Neural progenitor cell (in vitro differentiated cells): ENCODE measurements at regions not wholly inside any gene's neighbourhood (a gene's known extent, or its start where the extent isn't known, plus 50 kb on each side); places are given as distances from the start of the nearest gene placed in this dataset.

Experiments used
- DNase-seq: peaks from one replicate; pipeline ENCODE4 v3.0.0-alpha.2; 2016; ENCODE audit warnings: low spot score
- H2AFZ ChIP-seq: fragments of 200-600 bp; sonication (generic); replicated peaks from 2 replicates; pipeline ENCODE4 v1.6.1; 2016; ENCODE audit warnings: antibody characterized with exemption
- H3F3A ChIP-seq: fragments of 200-600 bp; sonication (generic); 2 replicates; pipeline ENCODE4 v1.6.1; 2016; ENCODE audit warnings: antibody characterized with exemption, low read depth
- H3K27ac ChIP-seq: fragments of 200-600 bp; sonication (generic); 2 replicates; pipeline ENCODE4 v1.5.1; 2016; ENCODE audit warnings: mild to moderate bottlenecking
- H3K27me3 ChIP-seq: fragments of 200-600 bp; sonication (generic); 2 replicates; pipeline ENCODE4 v1.6.1; 2016; ENCODE audit warnings: mild to moderate bottlenecking, moderate library complexity
- H3K36me3 ChIP-seq: fragments of 200-600 bp; sonication (generic); 2 replicates; pipeline ENCODE4 v1.5.1; 2016
- H3K4me1 ChIP-seq: fragments of 200-600 bp; sonication (generic); 2 replicates; pipeline ENCODE4 v1.6.1; 2016; ENCODE audit warnings: mixed run types
- H3K4me2 ChIP-seq: fragments of 200-600 bp; sonication (generic); 2 replicates; pipeline ENCODE4 v1.6.1; 2016
- H3K4me3 ChIP-seq: fragments of 200-600 bp; sonication (generic); 2 replicates; pipeline ENCODE4 v1.5.1; 2016
- H3K79me2 ChIP-seq: fragments of 200-600 bp; sonication (generic); 2 replicates; pipeline ENCODE4 v1.6.1; 2016; ENCODE audit warnings: low read depth
- H3K9ac ChIP-seq: fragments of 200-600 bp; sonication (generic); 2 replicates; pipeline ENCODE4 v1.6.1; 2016
- H3K9me3 ChIP-seq: fragments of 200-600 bp; sonication (generic); 2 replicates; pipeline ENCODE4 v1.5.1; 2016; ENCODE audit warnings: low read depth
- H4K20me1 ChIP-seq: fragments of 200-600 bp; sonication (generic); 2 replicates; pipeline ENCODE4 v1.6.1; 2016; ENCODE audit warnings: low read depth
- H3K27ac Mint-ChIP-seq: 3 replicates; pipeline ENCODE4 v1.8.0; 2021; ENCODE audit warnings: mixed read lengths
- H3K27me3 Mint-ChIP-seq: 2 replicates; pipeline ENCODE4 v1.8.0; 2022; ENCODE audit warnings: low read depth, mild to moderate bottlenecking, inconsistent platforms, moderate library complexity, mixed read lengths; ENCODE audit not compliant: insufficient read depth
- H3K36me3 Mint-ChIP-seq: 3 replicates; pipeline ENCODE4 v1.8.0; 2021; ENCODE audit warnings: mixed read lengths
- H3K4me1 Mint-ChIP-seq: 3 replicates; pipeline ENCODE4 v1.8.0; 2021; ENCODE audit warnings: mixed read lengths
- H3K4me3 Mint-ChIP-seq: 3 replicates; pipeline ENCODE4 v1.8.0; 2021; ENCODE audit warnings: mild to moderate bottlenecking, moderate library complexity, mixed read lengths
- H3K9me3 Mint-ChIP-seq: 3 replicates; pipeline ENCODE4 v1.8.0; 2020; ENCODE audit warnings: mixed read lengths
- CTCF ChIP-seq: fragments of 200-600 bp; sonication (generic); IDR thresholded peaks from 2 replicates; pipeline ENCODE4 v1.5.1; 2017; ENCODE audit warnings: antibody characterized with exemption, mild to moderate bottlenecking
- EZH2 ChIP-seq: fragments of 200-600 bp; sonication (generic); IDR thresholded peaks from 2 replicates; pipeline ENCODE4 v1.6.1; 2017; ENCODE audit warnings: antibody characterized with exemption, mild to moderate bottlenecking, moderate library complexity
- EZH2phosphoT487 ChIP-seq: fragments of 200-600 bp; sonication (generic); IDR thresholded peaks from 2 replicates; pipeline ENCODE4 v1.6.1; 2017; ENCODE audit warnings: antibody characterized with exemption

- H2AFZ ChIP-seq: peak overlapping the region; percentile 53
- H3K4me3 ChIP-seq: no peak overlapping the region
Measured at GRCh38 chr16:73390936-73391335, 343.0 kb upstream of the ZFHX3 start.

DNA sequence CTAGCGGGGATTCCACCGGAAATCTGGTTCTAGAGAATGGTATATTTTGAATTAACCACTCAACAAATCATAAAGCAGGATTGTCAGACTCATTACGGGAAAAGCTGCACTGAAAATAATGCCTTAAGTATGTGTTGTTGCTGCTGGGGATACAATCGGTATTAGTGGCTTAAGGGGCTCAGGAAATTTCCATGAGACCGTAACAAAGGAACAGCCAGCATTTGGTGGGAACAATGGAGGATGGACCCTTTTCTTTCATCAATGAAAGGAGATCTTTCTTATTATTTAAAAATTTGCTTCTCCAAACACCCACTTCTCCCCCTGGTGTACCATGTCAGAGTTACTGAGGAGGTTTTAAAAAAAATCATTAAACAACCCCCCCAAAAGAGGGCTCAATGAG lies 342.6 kb upstream of the ZFHX3 start:
- H3K27ac ChIP-seq: no peak overlapping the region
- Mint-ChIP-seq H3K4me3 (no peak overlapping the region), H3K4me1 (peaks cover 12% of the 10 kb centered on the region), H3K27me3 (peaks cover 2% of the 10 kb centered on the region), H3K36me3 (no peaks in the 10 kb centered on the region), H3K9me3 (peaks cover 2% of the 10 kb centered on the region), H3K27ac (no peak overlapping the region)
- H4K20me1 ChIP-seq: no peaks in the 10 kb centered on the region
- H3F3A ChIP-seq: no peaks in the 10 kb centered on the region
- H3K27me3 ChIP-seq: no peaks in the 10 kb centered on the region
- H2AFZ ChIP-seq: peak overlapping the region; percentile 53
- peak; percentile 60 for DNase-seq
- no peak overlapping the region for H3K4me2 ChIP-seq
- H3K36me3 ChIP-seq: no peaks in the 10 kb centered on the region
- peaks cover 4% of the 10 kb centered on the region for H3K4me1 ChIP-seq
- no peaks in the 10 kb centered on the region for H3K9me3 ChIP-seq
- TF ChIP-seq CTCF (no peak), EZH2 (no peak), EZH2phosphoT487 (no peak)
- no peak overlapping the region for H3K9ac ChIP-seq
- no peaks in the 10 kb centered on the region for H3K79me2 ChIP-seq
- H3K4me3 ChIP-seq: no peak overlapping the region

More at GRCh38 chr16:73390936-73391335, 343.0 kb upstream of the ZFHX3 start:
- Mint-ChIP-seq H3K27ac (no peak overlapping the region), H3K36me3 (no peaks in the 10 kb centered on the region), H3K4me1 (peaks cover 12% of the 10 kb centered on the region), H3K9me3 (peaks cover 2% of the 10 kb centered on the region), H3K4me3 (no peak overlapping the region), H3K27me3 (peaks cover 2% of the 10 kb centered on the region)
- no peak overlapping the region for H3K27ac ChIP-seq
- H3K4me2 ChIP-seq: no peak overlapping the region
- no peaks in the 10 kb centered on the region for H3K9me3 ChIP-seq
- no peaks in the 10 kb centered on the region for H3K36me3 ChIP-seq
- H3K9ac ChIP-seq: no peak overlapping the region
- no peak for TF ChIP-seq EZH2
- TF ChIP-seq CTCF: no peak
- H3K79me2 ChIP-seq: no peaks in the 10 kb centered on the region
- H3K27me3 ChIP-seq: no peaks in the 10 kb centered on the region
- H4K20me1 ChIP-seq: no peaks in the 10 kb centered on the region
- no peaks in the 10 kb centered on the region for H3F3A ChIP-seq
- DNase-seq: no peak
- H3K4me1 ChIP-seq: peaks cover 4% of the 10 kb centered on the region

DNA sequence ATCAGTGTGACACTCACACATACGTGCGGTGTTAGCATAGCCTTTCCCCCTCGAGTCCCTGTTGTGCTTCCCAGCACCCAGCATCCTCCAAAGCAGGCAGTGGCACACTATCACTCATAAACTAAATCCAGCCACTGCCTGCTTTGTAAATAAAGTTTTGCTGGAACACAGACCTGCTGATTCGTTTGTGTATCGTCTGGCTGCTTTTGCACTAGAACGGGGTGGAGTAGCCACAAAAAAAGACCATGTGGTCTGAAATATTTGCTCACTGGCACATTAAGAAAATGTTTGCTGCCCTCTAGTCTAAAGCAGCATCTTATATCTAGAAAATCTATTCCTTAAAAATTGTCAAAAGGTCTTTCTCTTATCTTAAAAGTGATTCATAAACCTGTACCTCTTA lies 341.2 kb upstream of the ZFHX3 start:
- no peaks in the 10 kb centered on the region for H4K20me1 ChIP-seq
- Mint-ChIP-seq H3K4me3 (no peak overlapping the region), H3K4me1 (peaks cover 20% of the 10 kb centered on the region), H3K27ac (no peak overlapping the region), H3K27me3 (peaks cover 4% of the 10 kb centered on the region), H3K9me3 (peaks cover 2% of the 10 kb centered on the region), H3K36me3 (no peaks in the 10 kb centered on the region)
- no peaks in the 10 kb centered on the region for H3K27me3 ChIP-seq
- H3K9me3 ChIP-seq: no peaks in the 10 kb centered on the region
- peak overlapping the region; percentile 45 for H2AFZ ChIP-seq
- no peak for TF ChIP-seq EZH2phosphoT487
- TF ChIP-seq EZH2: no peak
- TF ChIP-seq CTCF: no peak
- H3K79me2 ChIP-seq: no peaks in the 10 kb centered on the region
- no peak overlapping the region for H3K27ac ChIP-seq
- peaks cover 4% of the 10 kb centered on the region for H3K4me1 ChIP-seq
- H3K36me3 ChIP-seq: no peaks in the 10 kb centered on the region
- no peak overlapping the region for H3K4me3 ChIP-seq
- no peak for DNase-seq
- H3K9ac ChIP-seq: no peak overlapping the region
- H3F3A ChIP-seq: no peaks in the 10 kb centered on the region
- no peak overlapping the region for H3K4me2 ChIP-seq

GRCh38 chr16:73387979-73388378 lies 340.1 kb upstream of the ZFHX3 start:
- Mint-ChIP-seq H3K27me3 (peaks cover 4% of the 10 kb centered on the region), H3K4me3 (no peak overlapping the region), H3K4me1 (peaks cover 31% of the 10 kb centered on the region), H3K27ac (no peak overlapping the region), H3K36me3 (no peaks in the 10 kb centered on the region), H3K9me3 (peaks cover 2% of the 10 kb centered on the region)
- DNase-seq: no peak
- no peak overlapping the region for H3K4me2 ChIP-seq
- no peaks in the 10 kb centered on the region for H3K27me3 ChIP-seq
- no peak overlapping the region for H3K27ac ChIP-seq
- no peak for TF ChIP-seq CTCF
- no peak for TF ChIP-seq EZH2phosphoT487
- TF ChIP-seq EZH2: no peak
- H3K9ac ChIP-seq: no peak overlapping the region
- no peaks in the 10 kb centered on the region for H3K9me3 ChIP-seq
- no peaks in the 10 kb centered on the region for H3K36me3 ChIP-seq
- H2AFZ ChIP-seq: no peak overlapping the region
- no peak overlapping the region for H3K4me3 ChIP-seq
- H3F3A ChIP-seq: no peaks in the 10 kb centered on the region
- H4K20me1 ChIP-seq: no peaks in the 10 kb centered on the region
- peaks cover 11% of the 10 kb centered on the region for H3K4me1 ChIP-seq
- no peaks in the 10 kb centered on the region for H3K79me2 ChIP-seq
